OCI-M1 (cell line): ENCODE measurements at regions not wholly inside any gene's neighbourhood (a gene's known extent, or its start where the extent isn't known, plus 50 kb on each side); places are given as distances from the start of the nearest gene placed in this dataset.

Experiments
- DNase-seq: peaks from one replicate; lab custom pipeline; 2025; lab: John Stamatoyannopoulos, UW

- DNase-seq, result no peak
Measured at GRCh38 chr11:24070435-24070834, 426.4 kb upstream of the LUZP2 start.

- no peak for DNase-seq
Measured at GRCh38 chr11:24078018-24078417, 418.8 kb upstream of the LUZP2 start.

GRCh38 chr11:24082241-24082640 is 414.6 kb upstream of the LUZP2 start:
- DNase-seq, result no peak

GRCh38 chr11:24082860-24083259 is 414.0 kb upstream of the LUZP2 start:
- no peak for DNase-seq

- DNase-seq, result no peak
Measured at GRCh38 chr11:24084956-24085355, 411.9 kb upstream of the LUZP2 start.

GRCh38 chr11:24086921-24087320 is 409.9 kb upstream of the LUZP2 start:
- DNase-seq, result no peak

GRCh38 chr11:24091594-24091993 is 405.3 kb upstream of the LUZP2 start:
- no peak for DNase-seq

- no peak for DNase-seq
Measured at GRCh38 chr11:24093375-24093774, 403.5 kb upstream of the LUZP2 start.

GRCh38 chr11:24108609-24109008 is 388.2 kb upstream of the LUZP2 start:
- no peak for DNase-seq

- DNase-seq, result no peak
Measured at GRCh38 chr11:24122291-24122690, 374.6 kb upstream of the LUZP2 start.

- no peak for DNase-seq
Measured at GRCh38 chr11:24124876-24125275, 372.0 kb upstream of the LUZP2 start.

GRCh38 chr11:24131698-24132097 is 365.2 kb upstream of the LUZP2 start:
- no peak for DNase-seq

- no peak for DNase-seq
Measured at GRCh38 chr11:24132471-24132870, 364.4 kb upstream of the LUZP2 start.

GRCh38 chr11:24134879-24135589 is 361.8 kb upstream of the LUZP2 start:
- DNase-seq, result peak; percentile 37

GRCh38 chr11:24142062-24142461 is 354.8 kb upstream of the LUZP2 start:
- DNase-seq, result peak; percentile 24

- no peak for DNase-seq
Measured at GRCh38 chr11:24145411-24145810, 351.4 kb upstream of the LUZP2 start.

- no peak for DNase-seq
Measured at GRCh38 chr11:24153337-24153736, 343.5 kb upstream of the LUZP2 start.

GRCh38 chr11:24155792-24156191 is 341.1 kb upstream of the LUZP2 start:
- DNase-seq, result no peak

GRCh38 chr11:24157316-24157715 is 339.5 kb upstream of the LUZP2 start:
- no peak for DNase-seq

GRCh38 chr11:24161587-24161986 is 335.3 kb upstream of the LUZP2 start:
- no peak for DNase-seq

- no peak for DNase-seq
Measured at GRCh38 chr11:24163146-24163545, 333.7 kb upstream of the LUZP2 start.

GRCh38 chr11:24163841-24164240 is 333.0 kb upstream of the LUZP2 start:
- DNase-seq, result no peak

GRCh38 chr11:24171869-24172268 is 325.0 kb upstream of the LUZP2 start:
- DNase-seq, result no peak

- peak; percentile 69 for DNase-seq
Measured at GRCh38 chr11:24181395-24182047, 315.3 kb upstream of the LUZP2 start.
